Endothelial cell of umbilical vein (primary cell): ENCODE measurements at regions not wholly inside any gene's neighbourhood (a gene's known extent, or its start where the extent isn't known, plus 50 kb on each side); places are given as distances from the start of the nearest gene placed in this dataset.

Source experiments
- BruUV-seq: library from RNA; stranded (reverse); fragments of 400-500 nt; replicated peaks from 2 replicates; lab custom pipeline; 2021; lab: Mats Ljungman, UMichigan
- CTCF ChIA-PET: fragments of 300-600, 350-600 bp; sonication (Branson Sonifier 250); formaldehyde crosslinking; loops from one replicate; lab custom pipeline; 2021; ENCODE audit warnings: antibody characterized with exemption, inconsistent platforms; lab: Charles Lee
- POLR2A ChIA-PET: fragments of 300-600, 350-600 bp; sonication (Branson Sonifier 250); formaldehyde crosslinking; loops from one replicate; lab custom pipeline; 2021; ENCODE audit warnings: antibody characterized with exemption, inconsistent platforms; lab: Charles Lee
- DNase-seq: peaks from one replicate; pipeline ENCODE4 v3.0.0-alpha.2; 2011; ENCODE audit warnings: low read depth, low spot score
- FAIRE-seq: peaks from 2 replicates; lab custom pipeline; 2011; peaks lifted over from hg19 to GRCh38; lab: Jason Lieb, UNC
- H2AFZ ChIP-seq: 2 replicates; pipeline ENCODE4 v1.6.0; 2012; ENCODE audit warnings: low read depth, low read length, control low read depth, inconsistent platforms
- H3K27ac ChIP-seq: 2 replicates; pipeline ENCODE4 v1.5.1; 2011; ENCODE audit warnings: low read depth, mild to moderate bottlenecking, control low read depth, low read length, moderate library complexity; ENCODE audit not compliant: insufficient read depth
- H3K27me3 ChIP-seq, 2 experiments: 2 replicates each; pipeline versions ENCODE4 v1.6.0 to v1.6.1; 2011; ENCODE audit warnings: low read length in 2 of 2, mixed read lengths in 1 of 2; ENCODE audit not compliant: control insufficient read depth in 2 of 2, insufficient read depth in 2 of 2
- H3K36me3 ChIP-seq, 2 experiments: 2 replicates in 1 of 2; 3 replicates in 1 of 2; pipeline ENCODE4 v1.5.1; 2011; ENCODE audit warnings: low read length in 2 of 2, mild to moderate bottlenecking in 1 of 2, moderate library complexity in 1 of 2; ENCODE audit not compliant: control insufficient read depth in 2 of 2, insufficient read depth in 2 of 2; ENCODE audit errors: extremely low read depth in 1 of 2
- H3K4me1 ChIP-seq: 3 replicates; pipeline ENCODE4 v1.5.1; 2011; ENCODE audit warnings: mild to moderate bottlenecking, low read length; ENCODE audit not compliant: control insufficient read depth, insufficient read depth; ENCODE audit errors: extremely low read depth
- H3K4me2 ChIP-seq: 2 replicates; pipeline ENCODE4 v1.6.1; 2011; ENCODE audit warnings: low read length, control low read depth, mixed read lengths; ENCODE audit not compliant: insufficient read depth
- H3K4me3 ChIP-seq, 3 experiments: fragments of 200-600 bp in 1 of 3; sonication (generic), shearing (Covaris generic) in 1 of 3; replicated peaks in 1 of 3; 2 replicates each; pipeline ENCODE4 v1.5.1; 2011 to 2016; ENCODE audit warnings: control low read depth in 3 of 3, low read length in 3 of 3, mild to moderate bottlenecking in 2 of 3, inconsistent platforms in 1 of 3, low read depth in 1 of 3, moderate library complexity in 1 of 3; ENCODE audit not compliant: insufficient read depth in 1 of 3
- H3K79me2 ChIP-seq: 2 replicates; pipeline ENCODE4 v1.6.0; 2012; ENCODE audit warnings: low read length, inconsistent platforms; ENCODE audit not compliant: control insufficient read depth, insufficient read depth
- H3K9ac ChIP-seq: replicated peaks from 2 replicates; pipeline ENCODE3; 2011; ENCODE audit warnings: low read length, control low read depth; ENCODE audit not compliant: insufficient read depth; ENCODE audit errors: extremely low read depth
- H3K9me1 ChIP-seq: replicated peaks from 3 replicates; pipeline ENCODE4 v1.6.0; 2011; ENCODE audit warnings: mild to moderate bottlenecking, low read length; ENCODE audit not compliant: control insufficient read depth, insufficient read depth; ENCODE audit errors: extremely low read depth
- H3K9me3 ChIP-seq: replicated peaks from 2 replicates; pipeline ENCODE4 v1.5.1; 2012; ENCODE audit warnings: low read length, inconsistent platforms; ENCODE audit not compliant: control insufficient read depth, insufficient read depth
- H4K20me1 ChIP-seq: replicated peaks from 2 replicates; pipeline ENCODE3; 2011; ENCODE audit warnings: mild to moderate bottlenecking, low read length; ENCODE audit not compliant: control insufficient read depth, insufficient read depth; ENCODE audit errors: extremely low read depth
- CTCF ChIP-seq, 2 donors: IDR thresholded peaks; 1 replicate in 1 of 2; 2 replicates in 1 of 2; pipeline ENCODE4 v1.5.1; 2011; ENCODE audit warnings: low read length in 2 of 2, mild to moderate bottlenecking in 2 of 2, moderate library complexity in 2 of 2, control low read depth in 1 of 2, inconsistent platforms in 1 of 2, low read depth in 1 of 2; ENCODE audit not compliant: insufficient read depth in 1 of 2; ENCODE audit errors: extremely low read depth in 1 of 2
- EZH2 ChIP-seq: IDR thresholded peaks from 2 replicates; pipeline ENCODE4 v1.6.1; 2012; ENCODE audit warnings: borderline replicate concordance, low read depth, mild to moderate bottlenecking, moderate library complexity, low read length, inconsistent platforms; ENCODE audit not compliant: severe bottlenecking
- FOS ChIP-seq: IDR thresholded peaks from 2 replicates; pipeline ENCODE4 v1.6.1; 2011; ENCODE audit warnings: mild to moderate bottlenecking, low read length, moderate library complexity, borderline replicate concordance; ENCODE audit not compliant: insufficient read depth
- GATA2 ChIP-seq: IDR thresholded peaks from 2 replicates; pipeline ENCODE4 v1.7.0; 2011; ENCODE audit warnings: low read depth, mild to moderate bottlenecking, moderate library complexity, mixed read lengths, low read length; ENCODE audit not compliant: insufficient read length, insufficient read depth
- JUN ChIP-seq: IDR thresholded peaks from 2 replicates; pipeline ENCODE4 v1.6.1; 2011; ENCODE audit warnings: borderline replicate concordance, low read depth; ENCODE audit not compliant: insufficient read length, insufficient read depth
- MAX ChIP-seq: IDR thresholded peaks from 2 replicates; pipeline ENCODE4 v1.6.1; 2011; ENCODE audit not compliant: insufficient read depth, insufficient read length
- MYC ChIP-seq: IDR thresholded peaks from one replicate; pipeline ENCODE4 v1.6.1; 2011; ENCODE audit warnings: mild to moderate bottlenecking, low read depth, low read length
- POLR2A ChIP-seq: IDR thresholded peaks from 2 replicates; pipeline ENCODE4 v1.6.1; 2012; ENCODE audit warnings: low read depth, mild to moderate bottlenecking, control low read depth, low read length
- POLR2AphosphoS5 ChIP-seq: IDR thresholded peaks from 2 replicates; pipeline ENCODE4 v1.6.1; 2012; ENCODE audit warnings: low read depth, mild to moderate bottlenecking, control low read depth, low read length, moderate library complexity; ENCODE audit not compliant: insufficient read depth
- dilution Hi-C: fragments of 300-500 bp; cut with MboI; formaldehyde crosslinking; loops from one replicate; pipeline ENCODE4 v1.15.0; 2019; ENCODE audit warnings: low sequenced_read_pairs; ENCODE audit not compliant: extremely low pct_ligation_motif_present
- intact Hi-C: fragments of 100-400 bp; cut with micrococcal nuclease; formaldehyde crosslinking; loops from one replicate; pipeline ENCODE4 v1.10.0; 2022

GRCh38 chr4:116733370-116733769, 352.0 kb downstream of the TRAM1L1 start:
- CTCF ChIA-PET: no interaction called here
- no peak for DNase-seq
- FAIRE-seq: no peak
- no peaks in the 10 kb centered on the region for H3K9me3 ChIP-seq
- H3K27me3 ChIP-seq: no peaks in the 10 kb centered on the region
- POLR2A ChIA-PET: no interaction called here
- dilution Hi-C loops: no loop called here
- H3K27ac ChIP-seq: no peak overlapping the region
- no peaks in the 10 kb centered on the region for H4K20me1 ChIP-seq
- H3K9me1 ChIP-seq: no peaks in the 10 kb centered on the region
- no peak overlapping the region for H2AFZ ChIP-seq
- no peak overlapping the region for H3K4me2 ChIP-seq
- H3K4me1 ChIP-seq: no peaks in the 10 kb centered on the region
- H3K36me3 ChIP-seq: no peaks in the 10 kb centered on the region
- H3K79me2 ChIP-seq: no peaks in the 10 kb centered on the region
- BruUV-seq: no TSS peak
- TF ChIP-seq EZH2 (no peak), GATA2 (no peak), MAX (no peak), POLR2A (no peak), MYC (no peak), FOS (no peak), POLR2AphosphoS5 (no peak), CTCF (IDR thresholded peaks at IDR 0.05; ENCODE audit: extremely low read depth in 1 of 2, insufficient read depth in 1 of 2, low read depth in 1 of 2, low read length in 2 of 2) (no peak), JUN (no peak)
- intact Hi-C loops: no loop called here
- H3K9ac ChIP-seq: no peak overlapping the region
- no peak overlapping the region for H3K4me3 ChIP-seq
